DND-41 (cell line): ENCODE measurements at regions not wholly inside any gene's neighbourhood (a gene's known extent, or its start where the extent isn't known, plus 50 kb on each side); places are given as distances from the start of the nearest gene placed in this dataset.

ENCODE experiments used
- ATAC-seq: fragments of 200-7000 bp; cut with Tn5 transposase; 3 replicates; pipeline ENCODE4 v1.9.1; 2021; ENCODE audit warnings: low read depth; ENCODE audit not compliant: insufficient read depth
- DNase-seq: peaks from one replicate; pipeline ENCODE4 v3.0.0-alpha.2; 2020
- H2AFZ ChIP-seq: 2 replicates; pipeline ENCODE4 v1.6.0; 2012; ENCODE audit warnings: low read depth, low read length
- H3K27ac ChIP-seq: 2 replicates; pipeline ENCODE4 v1.5.1; 2012; ENCODE audit warnings: low read length, inconsistent platforms
- H3K27me3 ChIP-seq: fragments of 200-600 bp; sonication (generic); 2 replicates; pipeline ENCODE4 v1.6.0; 2012; ENCODE audit warnings: low read length, mild to moderate bottlenecking, inconsistent platforms; ENCODE audit not compliant: insufficient read depth, poor library complexity
- H3K36me3 ChIP-seq: 2 replicates; pipeline ENCODE4 v1.5.1; 2012; ENCODE audit warnings: low read length, inconsistent platforms; ENCODE audit not compliant: insufficient read depth
- H3K4me1 ChIP-seq: 2 replicates; pipeline ENCODE4 v1.5.1; 2012; ENCODE audit warnings: mild to moderate bottlenecking, low read length; ENCODE audit not compliant: insufficient read depth
- H3K4me2 ChIP-seq: 2 replicates; pipeline ENCODE4 v1.6.0; 2012; ENCODE audit warnings: mild to moderate bottlenecking, moderate library complexity, low read length, inconsistent platforms; ENCODE audit not compliant: insufficient read depth
- H3K4me3 ChIP-seq, 2 experiments: fragments of 200-600 bp in 1 of 2; shearing (Covaris generic) in 1 of 2; 2 replicates each; pipeline ENCODE4 v1.5.1; 2012 to 2016; ENCODE audit warnings: inconsistent platforms in 2 of 2, low read length in 2 of 2, mild to moderate bottlenecking in 2 of 2, low read depth in 1 of 2, moderate library complexity in 1 of 2
- H3K79me2 ChIP-seq: 2 replicates; pipeline ENCODE4 v1.6.0; 2012; ENCODE audit warnings: low read length, inconsistent platforms; ENCODE audit not compliant: insufficient read depth
- H3K9ac ChIP-seq: 2 replicates; pipeline ENCODE4 v1.6.0; 2012; ENCODE audit warnings: low read depth, mild to moderate bottlenecking, inconsistent platforms, low read length, moderate library complexity
- H3K9me3 ChIP-seq: 2 replicates; pipeline ENCODE4 v1.5.1; 2012; ENCODE audit warnings: low read length, moderate library complexity, mild to moderate bottlenecking, inconsistent platforms; ENCODE audit not compliant: insufficient read depth, severe bottlenecking
- H4K20me1 ChIP-seq: 2 replicates; pipeline ENCODE4 v1.6.0; 2012; ENCODE audit warnings: low read length; ENCODE audit not compliant: insufficient read depth
- CTCF ChIP-seq: IDR thresholded peaks from 2 replicates; pipeline ENCODE4 v1.5.1; 2012; ENCODE audit warnings: borderline replicate concordance, low read length, moderate library complexity, mild to moderate bottlenecking; ENCODE audit not compliant: poor library complexity, severe bottlenecking; ENCODE audit errors: extremely low read depth
- EZH2 ChIP-seq: IDR thresholded peaks from 3 replicates; pipeline ENCODE4 v1.6.1; 2012; ENCODE audit warnings: borderline replicate concordance, low read depth, mild to moderate bottlenecking, moderate library complexity, low read length, inconsistent platforms; ENCODE audit not compliant: severe bottlenecking

GRCh38 chr11:123273616-123274015 lies 78.6 kb upstream of the CLMP start:
- no peak overlapping the region for H3K4me2 ChIP-seq
- ATAC-seq (no peak), DNase-seq (no peak)
- H3K9me3 ChIP-seq, result no peaks in the 10 kb centered on the region
- no peak overlapping the region for H3K4me3 ChIP-seq
- H4K20me1 ChIP-seq, result no peaks in the 10 kb centered on the region
- TF ChIP-seq CTCF (no peak), EZH2 (no peak)
- H3K9ac ChIP-seq, result no peak overlapping the region
- H2AFZ ChIP-seq, result no peak overlapping the region
- H3K27me3 ChIP-seq, result peaks cover 10% of the 10 kb centered on the region
- H3K27ac ChIP-seq, result no peak overlapping the region
- no peaks in the 10 kb centered on the region for H3K4me1 ChIP-seq
- no peaks in the 10 kb centered on the region for H3K36me3 ChIP-seq
- H3K79me2 ChIP-seq, result no peaks in the 10 kb centered on the region

GRCh38 chr11:123272565-123272964 lies 77.5 kb upstream of the CLMP start:
- Histone ChIP-seq H3K4me1 (no peaks in the 10 kb centered on the region), H4K20me1 (no peaks in the 10 kb centered on the region), H3K36me3 (no peaks in the 10 kb centered on the region), H3K9ac (no peak overlapping the region), H3K9me3 (no peaks in the 10 kb centered on the region), H3K27ac (no peak overlapping the region), H3K79me2 (no peaks in the 10 kb centered on the region), H3K4me2 (no peak overlapping the region), H2AFZ (no peak overlapping the region), H3K27me3 (peaks cover 6% of the 10 kb centered on the region), H3K4me3 (no peak overlapping the region)
- TF ChIP-seq EZH2 (no peak), CTCF (no peak)
- DNase-seq, result no peak
- ATAC-seq, result no peak

DNA sequence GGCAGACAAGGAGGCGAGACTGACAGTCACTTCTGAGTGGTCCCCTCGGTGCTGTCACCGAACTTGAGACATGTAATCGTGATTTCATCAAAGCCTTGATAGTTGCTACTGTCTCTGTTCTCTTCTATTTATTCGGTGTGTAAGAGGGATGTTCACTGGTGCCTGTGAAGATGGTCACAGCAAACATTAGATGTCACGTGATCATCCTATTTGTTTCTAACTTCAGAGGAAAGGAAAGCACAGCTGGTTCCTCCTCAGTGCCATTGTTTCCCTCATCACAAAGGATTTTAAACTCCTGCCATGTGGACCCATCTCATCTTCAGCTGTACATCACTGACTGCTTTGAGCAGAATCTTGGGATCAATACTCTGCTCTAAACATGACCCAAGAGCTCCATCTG lies 73.1 kb upstream of the CLMP start:
- Histone ChIP-seq H3K9ac (no peak overlapping the region), H3K4me3 (no peak overlapping the region), H3K9me3 (no peaks in the 10 kb centered on the region), H3K4me2 (no peak overlapping the region), H3K36me3 (no peaks in the 10 kb centered on the region), H3K4me1 (peaks cover 13% of the 10 kb centered on the region), H2AFZ (no peak overlapping the region), H3K79me2 (no peaks in the 10 kb centered on the region), H3K27ac (no peak overlapping the region), H4K20me1 (no peaks in the 10 kb centered on the region), H3K27me3 (peaks cover 3% of the 10 kb centered on the region)
- DNase-seq (no peak), ATAC-seq (no peak)
- no peak for TF ChIP-seq EZH2

DNA sequence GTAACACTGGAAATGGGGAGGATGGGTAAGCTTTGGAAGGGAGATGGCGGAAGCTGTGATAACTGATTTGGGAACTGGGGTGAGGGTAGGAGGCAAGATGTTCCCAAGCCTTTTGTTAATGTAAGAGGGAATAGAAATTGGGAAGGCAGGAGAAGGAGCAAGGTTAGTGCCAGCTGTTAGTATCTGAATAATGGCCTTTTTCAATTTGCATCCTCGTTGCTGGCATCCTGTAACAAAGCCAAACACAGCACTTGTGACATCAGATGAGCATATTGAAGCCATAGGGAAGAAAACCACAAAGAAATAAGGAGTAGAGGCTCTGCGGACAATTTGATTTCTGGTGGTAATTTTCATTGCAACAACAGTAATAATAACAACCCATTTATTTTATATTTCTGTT lies 70.9 kb upstream of the CLMP start:
- H3K27me3 ChIP-seq, result peaks cover 3% of the 10 kb centered on the region
- DNase-seq (no peak), ATAC-seq (no peak)
- no peak overlapping the region for H2AFZ ChIP-seq
- H4K20me1 ChIP-seq, result no peaks in the 10 kb centered on the region
- no peaks in the 10 kb centered on the region for H3K36me3 ChIP-seq
- no peaks in the 10 kb centered on the region for H3K79me2 ChIP-seq
- TF ChIP-seq EZH2, result no peak
- no peak for TF ChIP-seq CTCF
- H3K4me1 ChIP-seq, result peaks cover 13% of the 10 kb centered on the region
- no peak overlapping the region for H3K27ac ChIP-seq
- no peak overlapping the region for H3K4me2 ChIP-seq
- no peak overlapping the region for H3K9ac ChIP-seq
- no peak overlapping the region for H3K4me3 ChIP-seq
- H3K9me3 ChIP-seq, result no peaks in the 10 kb centered on the region
